SH-SY5Y (cell line): ENCODE measurements at regions not wholly inside any gene's neighbourhood (a gene's known extent, or its start where the extent isn't known, plus 50 kb on each side); places are given as distances from the start of the nearest gene placed in this dataset.

Source experiments
- GATA2 ChIP-seq: IDR thresholded peaks from 2 replicates; pipeline ENCODE4 v1.6.1; 2011; ENCODE audit warnings: mild to moderate bottlenecking, low read depth, low read length
- GATA3 ChIP-seq: IDR thresholded peaks from 2 replicates; pipeline ENCODE4 v1.6.1; 2011; ENCODE audit warnings: low read depth, mild to moderate bottlenecking, low read length, moderate library complexity

GRCh38 chr3:106813742-106814141 lies 563.5 kb upstream of the CCDC54 start:
- TF ChIP-seq GATA2 (no peak), GATA3 (no peak)
